GM10248 (cell line): ENCODE measurements at regions not wholly inside any gene's neighbourhood (a gene's known extent, or its start where the extent isn't known, plus 50 kb on each side); places are given as distances from the start of the nearest gene placed in this dataset.

Experiments used
- CTCF ChIA-PET: fragments of 300-600 bp; sonication (Branson Sonifier 250); formaldehyde crosslinking; extraction: SDS; loops from one replicate; lab custom pipeline; 2021; ENCODE audit warnings: antibody characterized with exemption; lab: Yijun Ruan, JAX
- POLR2A ChIA-PET: fragments of 350-650 bp; sonication (Branson Sonifier 250); formaldehyde crosslinking; extraction: SDS; loops from one replicate; lab custom pipeline; 2020; ENCODE audit warnings: antibody characterized with exemption; lab: Yijun Ruan, JAX
- DNase-seq: peaks from one replicate; pipeline ENCODE4 v3.0.0; 2012; ENCODE audit errors: extremely low spot score
- CTCF ChIP-seq: IDR thresholded peaks from 2 replicates; pipeline ENCODE4 v1.5.1; 2012; ENCODE audit warnings: mild to moderate bottlenecking, low read depth; ENCODE audit errors: extremely low read depth, missing control alignments, control extremely low read depth

DNA sequence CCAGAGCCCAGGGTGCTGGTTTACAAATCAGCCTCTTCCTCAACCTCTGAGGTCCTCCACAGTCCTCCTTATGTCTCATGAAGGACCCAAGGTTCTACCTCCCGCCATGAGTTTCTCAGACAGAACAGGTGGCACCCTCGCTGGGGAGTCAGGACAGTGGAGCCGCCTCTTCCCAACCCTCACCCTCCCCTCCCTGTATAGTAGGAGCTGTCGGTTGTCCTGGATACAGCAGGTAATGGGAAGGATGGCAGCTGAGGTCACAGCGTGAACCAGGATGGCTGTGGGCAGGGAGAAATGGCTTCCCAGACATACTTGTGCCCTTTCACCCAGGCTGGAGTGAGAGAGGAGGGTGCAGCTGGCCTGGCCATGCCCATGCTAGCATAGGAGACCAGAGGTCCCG, 134.6 kb downstream of the CHST1 start:
- ChIA-PET CTCF (interaction anchor here (1.1 kb wide), 1 partner anchor 241 kb away, joined by 3 read pairs; no protein-coding TSS in a partner anchor), POLR2A (no interaction called here)
- no peak for DNase-seq
- no peak for TF ChIP-seq CTCF

DNA sequence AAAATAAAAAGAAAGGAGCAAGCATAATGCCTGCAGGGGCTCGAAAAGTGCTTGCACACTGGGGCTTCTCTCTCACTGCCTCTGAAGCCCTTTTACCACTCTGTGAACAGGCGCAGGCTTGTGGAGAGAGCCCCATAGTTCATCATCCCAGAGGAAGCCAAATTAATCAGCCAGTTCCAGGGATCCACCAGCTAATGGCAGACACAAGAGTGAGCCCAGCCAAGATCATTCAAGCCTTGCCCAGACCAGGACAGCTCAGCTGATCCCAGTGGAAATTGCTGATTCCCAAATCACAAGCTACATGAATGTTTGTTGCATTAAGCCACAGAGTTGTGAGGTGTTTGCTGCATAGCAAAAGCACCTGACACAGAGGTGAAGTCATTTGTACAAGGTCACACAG, 135.3 kb downstream of the CHST1 start:
- DNase-seq = no peak
- POLR2A ChIA-PET = no interaction called here
- no peak for TF ChIP-seq CTCF
- CTCF ChIA-PET = no interaction called here

- ChIA-PET POLR2A (no interaction called here), CTCF (interaction anchor here (1.3 kb wide), 1 partner anchor 31 kb away, joined by 4 read pairs; no protein-coding TSS in a partner anchor)
- TF ChIP-seq CTCF = no peak
- no peak for DNase-seq
Measured at GRCh38 chr11:45528435-45528834, 137.0 kb downstream of the CHST1 start.

DNA sequence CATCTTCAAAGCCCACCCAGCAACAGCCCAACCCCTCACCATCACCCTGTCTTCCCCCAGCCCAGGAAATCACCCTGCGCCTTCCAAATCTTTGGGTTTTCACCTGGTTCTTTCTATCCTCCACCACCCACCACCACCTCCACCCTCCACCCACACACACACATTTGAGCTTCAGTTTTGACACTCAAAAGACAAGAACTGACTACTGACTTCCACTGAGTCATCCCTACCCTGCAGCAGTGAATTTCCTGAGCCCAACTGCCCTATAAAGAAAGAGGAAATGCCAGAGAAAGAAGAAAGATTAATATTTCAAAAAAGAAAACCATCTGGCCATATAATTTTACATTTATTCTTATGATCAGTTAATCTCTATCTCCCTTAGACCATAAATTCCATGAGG, 137.5 kb downstream of the CHST1 start:
- no peak for TF ChIP-seq CTCF
- POLR2A ChIA-PET = no interaction called here
- CTCF ChIA-PET = interaction anchor here (1.3 kb wide), 1 partner anchor 30 kb away, joined by 4 read pairs; no protein-coding TSS in a partner anchor
- DNase-seq = no peak

- ChIA-PET CTCF (no interaction called here), POLR2A (no interaction called here)
- no peak for DNase-seq
- no peak for TF ChIP-seq CTCF
Measured at GRCh38 chr11:45525393-45525792, 140.0 kb downstream of the CHST1 start.

DNA sequence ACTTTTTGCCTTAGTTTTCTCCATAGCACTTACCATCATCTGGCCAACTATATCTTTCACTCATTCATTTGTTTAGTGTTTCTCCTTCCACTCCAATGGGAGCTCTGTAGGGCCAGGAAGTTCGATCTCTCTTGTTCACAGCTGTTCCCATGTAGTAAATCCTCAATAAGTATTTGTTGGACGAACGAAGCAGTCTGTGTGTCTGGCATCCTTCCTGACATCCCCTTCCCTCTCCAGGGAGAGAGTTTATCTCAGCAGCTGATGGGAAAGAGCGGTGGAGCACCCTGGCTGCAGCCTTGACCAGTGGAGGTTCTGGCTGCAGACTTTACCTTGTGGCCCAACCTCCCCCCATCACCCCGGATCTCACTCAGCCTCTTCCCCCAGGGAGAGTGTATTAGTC, 141.7 kb downstream of the CHST1 start:
- ChIA-PET POLR2A (no interaction called here), CTCF (no interaction called here)
- no peak for TF ChIP-seq CTCF
- no peak for DNase-seq
